ENCODE measurements at regions not wholly inside any gene's neighbourhood (a gene's known extent, or its start where the extent isn't known, plus 50 kb on each side); places are given as distances from the start of the nearest gene placed in this dataset.
"Not testable (repeated sequence)": the region's sequence is repeated elsewhere in the genome, so short reads cannot be mapped to it uniquely, and the experiment has no call there.

GRCh38 chr9:65404232-65405006, 119.4 kb upstream of the FOXD4L5 start:
- Mint-ChIP-seq H3K27me3 (no peaks in the 10 kb centered on the region), H3K4me3 (no peak overlapping the region), H3K4me1 (no peaks in the 10 kb centered on the region), H3K36me3 (peaks cover 4% of the 10 kb centered on the region), H3K27ac (no peak overlapping the region), H3K9me3 (ENCODE audit: low read depth) (peaks cover 17% of the 10 kb centered on the region)
- CTCF ChIA-PET, result no interaction called here
- ATAC-seq (no peak), DNase-seq (no peak)

DNA sequence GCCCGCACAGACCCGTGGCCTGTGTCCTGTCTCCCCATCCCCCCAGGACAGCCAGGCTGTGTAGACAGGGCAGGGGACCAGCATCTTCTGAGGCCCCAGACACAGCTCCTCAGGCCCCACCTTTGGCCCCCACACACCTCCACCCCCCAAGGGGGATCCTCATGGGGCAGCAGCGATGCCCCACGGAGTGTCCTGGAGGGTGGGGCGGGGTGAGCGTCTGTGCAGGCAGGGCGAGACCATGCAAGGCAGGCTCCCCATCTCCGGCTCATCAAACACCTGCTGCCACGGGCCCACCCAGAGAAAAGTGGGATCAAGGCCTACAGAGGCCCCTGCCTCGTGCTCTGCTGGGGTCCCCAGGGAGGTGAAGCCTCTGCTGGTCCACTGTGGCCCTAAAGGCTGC, 118.7 kb upstream of the FOXD4L5 start:
- H3K9me3 Mint-ChIP-seq (ENCODE audit: low read depth), result peaks cover 18% of the 10 kb centered on the region
- H3K27me3 Mint-ChIP-seq, result no peaks in the 10 kb centered on the region
- no peak for ATAC-seq
- H3K36me3 Mint-ChIP-seq, result peaks cover 4% of the 10 kb centered on the region
- H3K27ac Mint-ChIP-seq, result no peak overlapping the region
- no peaks in the 10 kb centered on the region for H3K4me1 Mint-ChIP-seq
- CTCF ChIA-PET, result no interaction called here
- H3K4me3 Mint-ChIP-seq, result no peak overlapping the region
- DNase-seq, result no peak

DNA sequence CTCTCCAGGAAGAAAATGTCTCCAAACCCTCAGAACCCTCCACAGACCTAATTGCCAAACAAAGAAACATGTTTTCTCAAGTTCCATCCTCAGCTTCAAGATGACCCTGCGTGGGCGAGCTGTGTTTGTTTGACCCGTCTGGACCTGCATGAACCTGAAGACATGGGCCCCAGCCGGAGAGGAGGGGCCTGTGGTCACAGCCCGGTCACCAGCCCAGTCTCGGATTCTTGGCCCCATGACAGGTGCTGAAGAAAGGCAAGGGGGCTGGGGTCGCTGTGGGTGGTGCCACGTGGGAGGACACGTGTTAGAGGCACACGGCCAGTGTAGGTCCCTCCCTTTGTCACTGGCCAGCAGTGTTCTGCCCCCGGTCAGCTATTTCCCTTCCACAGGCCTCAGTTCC, 118.1 kb upstream of the FOXD4L5 start:
- H3K36me3 Mint-ChIP-seq, DNase-seq, CTCF ChIA-PET, H3K27ac Mint-ChIP-seq, H3K4me1 Mint-ChIP-seq, H3K4me3 Mint-ChIP-seq, H3K27me3 Mint-ChIP-seq, ATAC-seq: not testable (repeated sequence)
- H3K9me3 Mint-ChIP-seq (ENCODE audit: low read depth), result peaks cover 15% of the 10 kb centered on the region

DNA sequence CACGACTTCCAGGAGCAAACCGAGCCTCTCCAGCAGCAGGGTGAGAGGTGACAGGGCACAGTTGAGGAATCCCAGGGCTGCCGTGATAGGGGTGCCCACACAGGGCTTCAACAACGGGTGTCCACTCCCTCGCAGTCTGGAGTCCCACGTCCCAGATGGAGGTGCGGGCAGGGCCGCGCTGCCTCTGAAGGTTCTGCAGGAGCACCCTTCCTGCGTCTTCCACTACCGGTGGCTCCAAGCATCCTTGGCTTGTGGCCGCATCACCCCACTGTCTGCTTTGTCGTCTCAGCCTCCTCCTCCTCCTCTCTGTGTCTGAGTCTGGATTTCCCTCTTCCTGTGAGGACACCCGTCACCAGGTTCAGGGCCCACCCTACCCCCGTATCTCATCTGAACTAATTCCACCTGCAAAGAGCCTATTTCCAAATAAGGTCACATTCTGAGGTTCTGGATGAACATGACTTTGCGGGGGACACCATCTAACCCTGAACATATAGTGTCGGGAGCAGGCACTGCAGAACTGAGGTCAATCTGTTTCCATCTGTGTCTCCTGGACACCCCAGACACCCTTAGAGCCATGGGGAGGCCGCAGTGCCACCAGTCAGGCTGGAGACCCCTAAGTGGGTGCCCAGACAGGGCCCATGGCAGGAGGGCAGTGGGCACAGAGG, 117.3 kb upstream of the FOXD4L5 start:
- H3K4me1 Mint-ChIP-seq, CTCF ChIA-PET, H3K27ac Mint-ChIP-seq, H3K27me3 Mint-ChIP-seq, DNase-seq, H3K4me3 Mint-ChIP-seq, ATAC-seq, H3K36me3 Mint-ChIP-seq: not testable (repeated sequence)
- peaks cover 12% of the 10 kb centered on the region for H3K9me3 Mint-ChIP-seq (ENCODE audit: low read depth)

GRCh38 chr9:65401456-65402045, 116.5 kb upstream of the FOXD4L5 start:
- H3K27ac Mint-ChIP-seq, CTCF ChIA-PET, ATAC-seq, H3K4me3 Mint-ChIP-seq, H3K27me3 Mint-ChIP-seq, DNase-seq, H3K4me1 Mint-ChIP-seq, H3K36me3 Mint-ChIP-seq: not testable (repeated sequence)
- peaks cover 13% of the 10 kb centered on the region for H3K9me3 Mint-ChIP-seq (ENCODE audit: low read depth)

DNA sequence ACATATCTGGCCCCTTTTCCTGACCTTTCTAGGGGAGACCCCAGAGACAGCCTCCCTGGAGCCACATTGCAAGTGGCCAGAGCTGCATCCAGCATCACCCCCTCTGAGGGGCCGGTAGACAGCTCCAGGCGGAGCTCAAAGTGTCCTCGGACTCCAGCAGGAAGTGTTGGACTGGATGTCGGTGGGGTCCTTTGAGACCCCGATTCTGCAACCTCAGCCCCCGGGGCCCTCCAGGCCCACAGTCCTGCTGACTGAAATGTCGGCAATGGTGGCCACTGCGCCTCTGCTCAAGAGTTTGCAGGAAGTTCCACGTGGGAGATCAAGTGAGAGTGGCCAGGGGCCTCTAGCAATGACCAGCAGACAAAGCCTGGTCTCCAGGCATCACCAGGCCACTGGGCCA, 115.9 kb upstream of the FOXD4L5 start:
- no peak overlapping the region for H3K27ac Mint-ChIP-seq
- peaks cover 16% of the 10 kb centered on the region for H3K9me3 Mint-ChIP-seq (ENCODE audit: low read depth)
- CTCF ChIA-PET, result no interaction called here
- ATAC-seq (no peak), DNase-seq (no peak)
- no peaks in the 10 kb centered on the region for H3K4me1 Mint-ChIP-seq
- H3K27me3 Mint-ChIP-seq, result no peaks in the 10 kb centered on the region
- H3K4me3 Mint-ChIP-seq, result no peak overlapping the region
- no peaks in the 10 kb centered on the region for H3K36me3 Mint-ChIP-seq

DNA sequence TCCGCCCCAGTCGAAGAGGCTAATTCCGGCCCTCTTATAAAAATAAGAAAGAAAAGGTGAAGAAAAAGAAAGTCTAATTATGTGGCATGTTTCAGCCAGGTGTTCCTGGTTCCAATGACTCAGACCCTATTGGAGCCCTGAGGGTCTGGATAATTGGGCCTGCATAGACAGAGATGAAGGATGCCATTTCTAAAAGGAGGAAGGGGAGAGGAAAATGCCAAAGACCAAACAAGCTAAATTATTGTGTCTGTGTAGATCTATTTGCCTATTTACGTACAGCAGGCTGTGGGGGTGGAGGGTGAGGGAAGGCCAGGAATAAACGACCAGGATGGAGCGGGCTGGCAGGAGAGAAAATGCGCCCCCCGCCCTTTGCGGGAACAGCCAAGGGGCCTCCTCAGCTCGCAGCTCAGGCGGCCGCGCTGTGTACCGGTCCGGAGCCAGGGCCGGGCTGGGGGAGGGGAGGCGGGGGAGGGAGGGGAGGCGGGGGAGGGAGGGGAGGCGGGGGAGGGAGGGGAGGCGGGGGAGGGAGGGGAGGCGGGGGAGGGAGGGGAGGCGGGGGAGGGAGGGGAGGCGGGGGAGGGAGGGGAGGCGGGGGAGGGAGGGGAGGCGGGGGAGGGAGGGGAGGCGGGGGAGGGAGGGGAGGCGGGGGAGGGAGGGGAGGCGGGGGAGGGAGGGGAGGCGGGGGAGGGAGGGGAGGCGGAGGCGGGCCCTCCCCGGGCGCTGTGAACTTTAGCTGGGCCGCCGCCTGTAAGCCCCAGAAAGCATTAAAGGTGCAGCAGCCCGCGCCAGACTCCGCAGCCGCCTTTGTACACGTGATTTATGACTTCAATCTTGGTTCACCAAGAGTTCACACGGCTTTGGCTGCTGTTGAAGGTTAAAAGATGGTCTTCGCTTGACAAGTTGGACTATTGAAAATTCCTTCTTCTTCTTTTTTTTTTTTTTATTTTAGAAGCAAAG, 113.0 kb upstream of the FOXD4L5 start:
- ATAC-seq, H3K27me3 Mint-ChIP-seq, H3K27ac Mint-ChIP-seq, H3K4me1 Mint-ChIP-seq, DNase-seq, CTCF ChIA-PET, H3K36me3 Mint-ChIP-seq, H3K4me3 Mint-ChIP-seq: not testable (repeated sequence)
- peaks cover 15% of the 10 kb centered on the region for H3K9me3 Mint-ChIP-seq (ENCODE audit: low read depth)

GRCh38 chr9:65397226-65397625, 112.2 kb upstream of the FOXD4L5 start:
- CTCF ChIA-PET, H3K27ac Mint-ChIP-seq, H3K4me1 Mint-ChIP-seq, H3K27me3 Mint-ChIP-seq, ATAC-seq, H3K36me3 Mint-ChIP-seq, DNase-seq, H3K4me3 Mint-ChIP-seq: not testable (repeated sequence)
- peaks cover 13% of the 10 kb centered on the region for H3K9me3 Mint-ChIP-seq (ENCODE audit: low read depth)

- CTCF ChIA-PET, H3K4me3 Mint-ChIP-seq, DNase-seq, ATAC-seq, H3K27ac Mint-ChIP-seq, H3K36me3 Mint-ChIP-seq, H3K27me3 Mint-ChIP-seq, H3K4me1 Mint-ChIP-seq: not testable (repeated sequence)
- peaks cover 12% of the 10 kb centered on the region for H3K9me3 Mint-ChIP-seq (ENCODE audit: low read depth)
Observed at GRCh38 chr9:65396601-65397000, 111.6 kb upstream of the FOXD4L5 start.

- H3K4me1 Mint-ChIP-seq, H3K36me3 Mint-ChIP-seq, CTCF ChIA-PET, H3K27me3 Mint-ChIP-seq, ATAC-seq, H3K27ac Mint-ChIP-seq, DNase-seq, H3K4me3 Mint-ChIP-seq: not testable (repeated sequence)
- H3K9me3 Mint-ChIP-seq (ENCODE audit: low read depth), result peaks cover 12% of the 10 kb centered on the region
Observed at GRCh38 chr9:65395789-65396188, 110.8 kb upstream of the FOXD4L5 start.

- ATAC-seq, CTCF ChIA-PET, DNase-seq, H3K27ac Mint-ChIP-seq, H3K36me3 Mint-ChIP-seq, H3K27me3 Mint-ChIP-seq, H3K4me1 Mint-ChIP-seq, H3K4me3 Mint-ChIP-seq: not testable (repeated sequence)
- H3K9me3 Mint-ChIP-seq (ENCODE audit: low read depth), result peaks cover 12% of the 10 kb centered on the region
Observed at GRCh38 chr9:65395121-65395520, 110.1 kb upstream of the FOXD4L5 start.

GRCh38 chr9:65393111-65393810, 108.3 kb upstream of the FOXD4L5 start:
- H3K9me3 Mint-ChIP-seq (ENCODE audit: low read depth), result peaks cover 12% of the 10 kb centered on the region
- H3K27me3 Mint-ChIP-seq, H3K36me3 Mint-ChIP-seq, DNase-seq, H3K4me3 Mint-ChIP-seq, ATAC-seq, H3K27ac Mint-ChIP-seq, CTCF ChIA-PET, H3K4me1 Mint-ChIP-seq: not testable (repeated sequence)

- H3K27me3 Mint-ChIP-seq; ATAC-seq; DNase-seq; H3K4me3 Mint-ChIP-seq; CTCF ChIA-PET; H3K36me3 Mint-ChIP-seq; H3K9me3 Mint-ChIP-seq (ENCODE audit: low read depth); H3K27ac Mint-ChIP-seq; H3K4me1 Mint-ChIP-seq: not testable (repeated sequence)
Observed at GRCh38 chr9:65392611-65393010, 107.6 kb upstream of the FOXD4L5 start.
